Suppressor macrophage treated with lipopolysaccharide for 1 hour (primary cell): ENCODE measurements at regions not wholly inside any gene's neighbourhood (a gene's known extent, or its start where the extent isn't known, plus 50 kb on each side); places are given as distances from the start of the nearest gene placed in this dataset.
"Not testable (repeated sequence)": the region's sequence is repeated elsewhere in the genome, so short reads cannot be mapped to it uniquely, and the experiment has no call there.

Experiments
- DNase-seq, 3 donors: peaks; one replicate each; pipeline ENCODE4 v3.0.0-alpha.2; 2020 to 2022

- peak in 1 of 3 donors; percentile 8 for DNase-seq
Measured at GRCh38 chr1:5620997-5621396, 371.2 kb downstream of the NPHP4 start.

- DNase-seq, result no peak
Measured at GRCh38 chr1:5620418-5620817, 371.8 kb downstream of the NPHP4 start.

- DNase-seq, result no peak
Measured at GRCh38 chr1:5619469-5619868, 372.8 kb downstream of the NPHP4 start.

GRCh38 chr1:5617546-5617945 lies 374.7 kb downstream of the NPHP4 start:
- no peak for DNase-seq

- DNase-seq, result no peak
Measured at GRCh38 chr1:5617179-5617520, 375.1 kb downstream of the NPHP4 start.

- DNase-seq, result no peak
Measured at GRCh38 chr1:5616366-5617178, 375.7 kb downstream of the NPHP4 start.

GRCh38 chr1:5615076-5615475 lies 377.1 kb downstream of the NPHP4 start:
- DNase-seq, result no peak

GRCh38 chr1:5613900-5614299 lies 378.3 kb downstream of the NPHP4 start:
- no peak for DNase-seq

GRCh38 chr1:5611851-5612250 lies 380.4 kb downstream of the NPHP4 start:
- DNase-seq, result no peak

- no peak for DNase-seq
Measured at GRCh38 chr1:5611431-5611830, 380.8 kb downstream of the NPHP4 start.

GRCh38 chr1:5610432-5610831 lies 381.8 kb downstream of the NPHP4 start:
- no peak for DNase-seq

- no peak for DNase-seq
Measured at GRCh38 chr1:5603353-5604104, 388.7 kb downstream of the NPHP4 start.

GRCh38 chr1:5602718-5603117 lies 389.5 kb downstream of the NPHP4 start:
- DNase-seq, result not testable (repeated sequence)

- no peak for DNase-seq
Measured at GRCh38 chr1:5601516-5601915, 390.7 kb downstream of the NPHP4 start.

- no peak for DNase-seq
Measured at GRCh38 chr1:5599541-5599940, 392.7 kb downstream of the NPHP4 start.

GRCh38 chr1:5598824-5599395 lies 393.3 kb downstream of the NPHP4 start:
- no peak for DNase-seq

GRCh38 chr1:5597991-5598823 lies 394.0 kb downstream of the NPHP4 start:
- no peak for DNase-seq

- DNase-seq, result no peak
Measured at GRCh38 chr1:5597171-5597850, 394.9 kb downstream of the NPHP4 start.

GRCh38 chr1:5596651-5597050 lies 395.6 kb downstream of the NPHP4 start:
- DNase-seq, result no peak

- no peak for DNase-seq
Measured at GRCh38 chr1:5595531-5596170, 396.6 kb downstream of the NPHP4 start.

- DNase-seq, result no peak
Measured at GRCh38 chr1:5594056-5594956, 397.9 kb downstream of the NPHP4 start.
